ENCODE measurements at regions not wholly inside any gene's neighbourhood (a gene's known extent, or its start where the extent isn't known, plus 50 kb on each side); places are given as distances from the start of the nearest gene placed in this dataset.

GRCh38 chr9:117528225-117528624 is 113.4 kb upstream of the ASTN2 start:
- TF ChIP-seq CTCF (conservative IDR thresholded peaks at IDR 0.05; ENCODE audit: low read length) (no peak), EZH2phosphoT487 (IDR thresholded peaks at IDR 0.05; ENCODE audit: borderline replicate concordance, low read depth, low read length) (no peak)
